HG03039 (cell line): ENCODE measurements at regions not wholly inside any gene's neighbourhood (a gene's known extent, or its start where the extent isn't known, plus 50 kb on each side); places are given as distances from the start of the nearest gene placed in this dataset.

ENCODE experiments used
- ATAC-seq: cut with Tn5 transposase; IDR thresholded peaks from one replicate; pipeline ENCODE4 v1.9.1; 2021; ENCODE audit warnings: mild to moderate bottlenecking, moderate library complexity; ENCODE audit not compliant: unreplicated experiment

DNA sequence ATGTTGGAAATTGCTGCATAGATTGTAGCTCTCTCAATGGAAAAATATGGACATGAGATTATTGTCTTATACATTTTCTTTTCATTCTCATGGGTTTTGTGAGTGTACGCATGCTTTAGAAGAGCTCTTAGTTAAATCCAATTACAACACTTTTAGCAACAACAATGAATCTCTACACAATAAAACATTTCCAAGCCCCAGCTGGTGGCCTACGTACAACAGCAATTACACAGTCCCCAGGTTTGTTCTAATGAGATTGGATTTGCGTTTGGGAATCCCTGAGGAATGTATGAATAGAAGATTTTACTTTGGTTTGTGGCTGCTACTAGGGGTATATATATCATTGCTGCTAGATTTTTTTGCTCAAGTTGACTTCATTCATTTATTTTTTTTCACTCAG lies 98.6 kb downstream of the FHDC1 start:
- no peak for ATAC-seq

DNA sequence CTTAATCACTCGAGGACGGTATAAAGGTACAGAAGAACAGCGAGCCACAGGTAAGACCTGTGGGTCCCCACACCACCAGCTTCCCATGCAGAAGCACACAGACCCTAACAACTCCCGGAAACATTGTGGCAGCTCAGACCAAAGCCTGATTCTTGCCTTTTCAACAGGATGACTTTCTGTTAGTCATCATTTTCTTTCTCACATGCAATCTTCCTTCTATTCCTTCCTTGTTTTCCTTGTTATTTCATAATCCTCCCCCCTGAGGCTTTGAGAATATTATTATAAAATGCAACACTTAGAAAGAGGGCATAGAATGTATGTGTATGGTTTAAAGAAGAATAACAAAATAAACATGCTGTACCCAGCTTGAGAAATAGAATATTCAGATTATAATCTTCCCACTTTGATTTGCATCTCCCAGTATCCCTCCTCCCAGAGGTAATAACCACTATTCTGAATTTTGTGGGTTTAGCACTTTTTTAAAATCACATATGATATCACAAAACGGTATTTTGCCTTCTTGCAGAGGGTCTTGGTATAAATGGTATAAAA lies 100.9 kb downstream of the FHDC1 start:
- no peak for ATAC-seq

DNA sequence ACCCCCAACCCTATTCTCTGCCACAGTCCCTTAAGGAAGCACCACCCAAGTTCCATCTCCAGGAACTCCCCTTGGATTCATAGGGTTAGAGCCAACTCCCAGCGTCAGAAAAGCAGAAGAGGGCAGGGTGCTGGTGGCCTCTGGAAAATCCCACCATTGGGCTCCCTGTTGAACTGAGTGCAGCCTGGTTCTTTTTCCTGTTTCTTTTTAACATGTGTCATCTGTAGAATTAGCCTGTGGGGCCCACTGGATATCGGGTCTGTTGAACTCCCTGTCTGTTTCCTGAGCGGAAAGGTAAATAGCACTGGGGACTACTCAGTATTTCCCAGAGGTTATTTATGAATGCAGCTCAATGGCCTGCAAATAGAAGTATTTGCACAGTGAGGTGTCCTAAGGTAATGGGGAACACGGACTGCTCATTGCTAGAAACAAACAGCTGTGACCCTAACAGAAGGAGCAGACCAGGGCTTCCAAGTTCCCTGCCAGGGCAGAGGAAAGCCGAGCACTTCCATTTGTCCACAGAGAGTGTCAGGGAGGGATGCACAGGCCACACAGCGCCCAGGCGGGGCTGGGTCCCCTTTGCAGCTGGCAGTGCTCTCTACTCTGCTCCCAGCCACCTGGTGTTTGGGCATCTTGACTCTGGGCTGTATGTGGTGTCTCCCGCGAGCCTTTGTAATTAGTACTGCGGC lies 102.6 kb downstream of the FHDC1 start:
- no peak for ATAC-seq

DNA sequence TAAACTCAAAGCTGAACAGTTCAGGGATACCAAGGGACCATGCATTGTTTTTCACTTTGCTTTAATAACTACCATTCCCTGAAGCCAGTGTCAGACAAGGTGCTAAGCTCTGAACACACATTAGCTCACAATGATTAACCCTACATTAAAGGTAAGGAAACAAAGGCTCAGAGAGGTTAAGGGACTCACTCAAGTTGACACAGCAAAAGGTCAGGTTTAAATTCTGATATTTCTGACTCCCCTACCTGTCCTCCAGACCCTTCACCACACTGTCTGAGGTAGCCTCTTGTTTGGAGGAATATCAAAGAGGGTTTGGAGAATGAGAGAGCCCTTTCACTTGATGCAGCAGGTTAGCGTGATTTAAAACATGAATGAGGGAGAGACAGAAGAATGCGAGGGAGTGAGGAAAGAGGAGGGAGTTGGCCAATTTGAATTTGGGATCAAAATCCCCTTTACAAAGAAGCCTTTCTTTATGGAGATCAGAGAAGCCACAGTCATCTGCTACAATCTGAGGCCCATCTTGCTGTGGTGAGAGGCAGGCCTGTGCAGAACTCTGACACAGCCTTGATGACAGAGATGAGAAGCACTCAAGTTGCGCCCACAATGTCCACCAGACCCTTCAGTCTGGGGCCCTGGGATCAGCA lies 103.5 kb downstream of the FHDC1 start:
- no peak for ATAC-seq

DNA sequence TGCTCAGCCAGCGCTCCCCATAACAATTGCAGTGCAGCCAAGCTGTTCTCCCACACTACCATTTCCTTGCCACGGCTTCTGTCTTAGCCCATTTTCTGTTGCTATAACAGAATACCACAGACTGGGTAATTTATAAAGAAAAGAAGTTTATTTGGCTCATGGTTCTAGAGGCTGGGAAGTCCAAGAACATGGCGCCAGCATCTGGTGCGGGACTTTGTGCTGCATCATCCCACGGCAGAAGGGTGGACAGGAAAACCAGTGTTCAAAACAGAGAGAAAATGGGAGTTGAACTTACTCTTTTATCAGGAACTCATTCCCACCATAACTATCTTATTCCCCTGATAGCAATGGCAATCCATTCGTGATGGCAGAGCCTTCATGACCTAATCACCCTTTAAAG lies 104.6 kb downstream of the FHDC1 start:
- ATAC-seq: no peak

DNA sequence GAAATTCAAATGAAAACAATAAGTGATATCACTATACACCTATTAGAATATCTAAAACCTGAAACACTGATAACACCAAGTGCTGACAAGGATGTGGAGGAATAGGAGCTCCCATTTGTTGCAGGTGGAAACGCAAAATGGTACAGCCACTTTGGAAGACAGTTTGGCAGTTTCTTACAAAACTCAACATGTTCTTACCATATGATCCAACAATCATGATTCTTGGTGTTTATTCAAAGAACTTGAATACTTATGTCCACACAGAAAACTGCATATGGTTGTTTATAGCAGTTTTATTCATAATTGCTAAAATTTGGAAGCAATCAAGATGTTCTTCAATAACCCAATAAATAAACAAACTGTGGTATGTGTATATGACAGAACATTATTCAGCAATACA lies 107.9 kb downstream of the FHDC1 start:
- ATAC-seq: no peak

DNA sequence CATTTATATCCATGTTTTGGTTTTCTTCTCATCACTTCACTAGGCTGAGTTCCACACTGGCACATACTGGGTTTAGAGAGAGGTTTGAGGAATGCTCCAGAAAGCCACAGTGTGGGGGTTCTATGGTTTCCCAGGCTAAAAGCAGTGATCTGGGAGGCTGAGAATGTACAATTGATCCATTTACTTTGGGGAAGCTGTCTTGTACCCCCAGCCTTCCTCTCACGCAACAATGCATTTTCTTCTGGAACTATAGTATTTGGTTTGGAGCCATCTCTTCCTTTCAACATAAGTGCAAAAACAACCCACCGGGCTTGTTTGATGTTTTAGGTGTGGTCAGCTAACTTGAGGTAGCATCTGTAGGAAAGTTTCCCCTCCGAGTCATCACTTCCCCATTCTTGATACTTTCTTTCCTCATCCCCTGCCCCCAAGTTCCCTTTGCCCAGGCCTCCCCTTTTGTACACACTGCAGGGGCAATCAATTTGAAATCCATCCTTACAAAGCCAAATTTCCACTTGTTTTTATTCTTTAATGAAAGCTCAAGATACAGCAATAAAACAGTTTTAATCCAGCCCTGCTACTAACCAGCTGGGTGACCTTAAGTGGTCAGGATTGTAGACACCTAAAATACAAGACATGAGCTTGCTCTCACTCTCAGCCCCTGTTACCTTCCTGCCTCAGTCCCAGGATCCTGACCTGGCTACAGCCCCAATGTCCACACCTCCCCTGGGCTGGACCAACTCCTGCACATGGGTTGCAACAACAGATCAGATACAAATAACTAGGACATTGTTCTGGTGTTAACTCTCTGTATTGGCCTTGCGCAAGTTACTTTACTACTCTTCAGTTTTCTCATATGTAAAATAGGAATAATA lies 109.2 kb downstream of the FHDC1 start:
- ATAC-seq: no peak

DNA sequence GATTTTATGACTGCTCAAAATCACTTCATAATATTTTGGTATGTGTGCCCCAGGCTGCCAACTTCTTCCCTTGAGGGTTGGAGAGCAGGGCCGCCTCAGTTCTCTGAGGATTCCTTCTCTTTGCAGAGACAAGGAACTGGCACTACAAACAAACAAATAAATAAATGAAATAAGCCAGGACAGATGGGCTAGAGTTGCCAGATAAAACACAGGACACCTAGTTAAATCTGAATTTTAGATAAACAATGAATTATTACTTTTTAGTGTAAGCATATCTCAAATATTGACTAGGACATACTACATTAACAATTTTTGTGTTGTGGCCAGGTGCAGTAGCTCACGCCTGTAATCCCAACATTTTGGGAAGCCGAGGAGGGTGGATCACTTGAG lies 122.5 kb downstream of the FHDC1 start:
- ATAC-seq: no peak

DNA sequence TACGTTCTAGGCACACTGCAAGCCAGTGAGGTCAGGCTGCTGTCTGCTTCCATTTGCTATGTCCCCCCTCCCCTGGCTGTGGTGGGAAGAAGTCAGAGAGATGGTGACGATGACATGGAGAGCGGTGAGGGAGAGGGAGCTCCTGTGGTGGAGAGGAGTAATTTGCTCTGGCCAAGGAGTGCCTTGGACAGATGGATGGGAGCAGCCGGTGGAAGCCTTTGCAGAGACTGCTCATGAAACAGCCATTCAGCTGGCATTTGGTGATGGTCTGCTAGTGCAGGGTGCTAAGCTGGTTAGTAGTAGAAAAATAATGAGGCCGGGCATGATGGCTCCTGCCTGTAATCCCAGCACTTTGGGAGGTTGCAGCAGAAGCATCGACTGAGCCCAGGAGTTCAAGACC lies 124.1 kb downstream of the FHDC1 start:
- ATAC-seq: no peak

DNA sequence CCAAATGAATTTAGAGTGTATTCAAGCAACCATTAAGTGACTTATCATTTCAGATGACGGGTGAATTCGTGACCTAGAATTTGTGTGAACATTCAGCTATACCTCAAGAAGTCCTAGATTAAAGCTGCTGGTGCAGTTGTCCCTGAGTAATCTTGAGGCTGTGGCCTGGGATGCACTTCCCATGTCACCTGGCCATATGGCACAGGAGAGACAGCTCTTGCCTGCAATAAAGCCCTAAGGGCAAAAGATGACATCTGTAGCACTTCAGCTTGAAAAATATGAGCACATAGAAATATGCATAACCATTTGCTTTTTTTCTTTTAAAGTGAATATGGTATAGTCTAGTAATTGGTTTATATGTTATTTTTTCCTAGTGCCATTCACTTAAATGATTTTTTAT lies 125.8 kb downstream of the FHDC1 start:
- ATAC-seq: no peak

DNA sequence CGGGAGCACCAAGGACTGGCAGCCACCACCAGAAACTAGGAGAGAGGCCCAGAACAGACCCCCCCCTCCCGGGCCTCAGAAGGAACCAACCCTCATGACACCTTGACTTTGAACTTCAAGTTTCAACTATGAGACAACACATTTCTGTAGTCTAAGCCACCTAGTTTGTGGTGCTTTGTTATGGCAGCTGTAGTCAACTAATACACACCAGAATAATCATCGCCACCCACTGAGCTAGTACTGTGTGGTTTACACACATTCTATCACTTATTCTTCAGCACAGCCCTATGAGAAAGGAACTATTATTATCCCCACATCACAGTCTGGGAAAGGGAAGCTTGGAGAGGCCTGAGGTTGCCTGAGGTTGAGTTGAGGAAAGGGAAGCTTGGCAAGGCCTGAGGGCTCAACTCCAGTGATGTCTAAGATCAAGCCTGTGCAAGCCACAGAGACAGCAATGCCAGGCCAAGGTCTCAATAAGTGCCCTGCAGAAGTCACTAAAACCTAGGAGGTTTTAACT lies 126.6 kb downstream of the FHDC1 start:
- no peak for ATAC-seq

DNA sequence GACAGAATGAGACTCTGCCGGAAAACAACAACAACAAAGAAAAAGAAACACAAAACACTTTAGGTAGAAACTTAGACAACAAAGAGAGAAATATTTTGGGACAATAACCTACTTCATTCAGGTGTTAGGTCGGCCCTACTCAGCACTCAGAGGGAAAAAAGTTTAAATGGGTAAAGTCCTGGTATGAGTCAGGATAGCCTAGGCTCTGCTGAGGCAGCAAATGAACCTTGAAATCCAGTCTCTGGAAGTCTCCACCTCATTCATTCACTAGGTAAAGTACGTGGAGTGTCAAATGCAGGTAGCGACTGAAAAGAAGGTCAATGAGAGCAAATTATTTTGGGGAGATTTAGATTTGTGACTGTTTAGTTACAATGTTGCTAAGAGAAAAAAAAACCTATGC lies 127.4 kb downstream of the FHDC1 start:
- ATAC-seq: no peak

DNA sequence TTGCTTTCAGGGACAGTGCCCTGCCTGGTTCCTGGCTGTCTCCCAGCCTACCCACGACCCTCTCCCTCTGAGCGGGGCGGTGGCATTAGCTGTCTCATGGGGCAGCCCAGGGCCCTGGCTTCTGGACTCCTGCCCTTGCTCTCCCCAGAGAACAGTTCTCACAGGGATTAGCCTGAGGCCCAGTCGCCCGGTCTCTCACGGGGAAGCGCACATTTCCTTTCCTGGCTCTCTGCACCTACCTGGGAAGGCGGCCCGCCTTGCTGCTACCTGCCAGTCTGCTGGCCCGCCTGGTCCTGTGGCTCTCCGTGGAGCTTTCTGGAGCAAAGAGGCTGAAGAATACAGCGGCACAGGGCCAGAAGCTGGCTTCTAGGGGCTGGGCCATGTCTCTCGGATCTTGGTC lies 128.4 kb downstream of the FHDC1 start:
- no peak for ATAC-seq

DNA sequence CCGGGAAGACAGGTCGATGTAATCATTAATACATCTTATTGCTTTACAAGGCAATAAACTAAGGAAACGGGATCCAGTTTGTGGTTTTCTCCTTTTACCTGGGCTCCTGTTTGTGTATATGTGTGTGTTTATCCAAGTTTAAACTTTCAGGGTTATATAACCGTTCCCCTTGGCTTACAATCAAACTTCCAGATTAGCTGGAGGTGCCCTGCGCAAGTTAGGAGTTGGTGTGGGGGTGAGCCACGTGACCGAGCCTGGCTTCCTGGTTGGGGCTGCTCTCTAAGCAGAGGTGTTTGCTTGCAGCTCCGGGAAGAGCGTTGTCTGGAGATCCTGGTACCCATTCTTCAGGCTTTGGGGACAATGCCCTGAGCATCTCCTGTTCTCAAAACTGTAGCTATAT lies 129.2 kb downstream of the FHDC1 start:
- no peak for ATAC-seq

DNA sequence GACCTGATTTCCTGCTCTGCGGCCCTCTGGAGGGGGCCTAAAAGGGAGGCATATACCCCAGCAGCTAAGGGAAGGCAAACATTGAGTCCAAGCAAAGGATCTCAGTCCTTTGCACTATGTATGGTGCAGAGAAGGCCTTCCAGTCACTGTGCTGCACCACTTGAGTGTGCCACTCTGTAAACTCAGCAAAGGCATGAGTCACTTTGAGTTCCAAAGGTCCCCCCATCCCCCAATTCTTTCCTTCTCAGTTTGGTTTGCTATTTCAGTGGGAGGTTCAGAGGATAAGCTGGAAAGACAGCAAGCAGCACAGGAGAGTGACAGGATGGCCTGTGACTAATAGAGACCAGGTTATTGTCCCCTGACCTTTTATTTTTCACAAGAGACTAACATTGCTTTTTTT lies 131.3 kb downstream of the FHDC1 start:
- ATAC-seq: no peak

DNA sequence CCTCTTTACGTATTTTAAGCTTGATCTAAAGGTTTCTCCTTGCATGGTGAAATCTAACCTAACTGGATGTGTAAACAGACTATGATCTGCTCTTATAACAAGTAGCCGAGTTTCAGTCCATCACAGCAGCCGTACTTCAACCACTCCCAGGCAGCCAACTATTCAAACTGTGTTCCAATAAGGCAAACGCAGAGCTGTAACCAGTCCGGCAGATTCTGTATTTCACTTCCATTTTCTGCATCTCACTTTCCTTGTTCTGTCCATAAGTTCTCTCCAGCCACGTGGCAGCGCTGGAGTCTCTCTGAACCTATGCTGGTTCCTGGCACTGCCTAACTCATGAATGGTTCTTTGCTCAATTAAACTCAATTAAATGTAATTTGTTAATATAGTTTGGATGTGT lies 132.6 kb downstream of the FHDC1 start:
- ATAC-seq: no peak

DNA sequence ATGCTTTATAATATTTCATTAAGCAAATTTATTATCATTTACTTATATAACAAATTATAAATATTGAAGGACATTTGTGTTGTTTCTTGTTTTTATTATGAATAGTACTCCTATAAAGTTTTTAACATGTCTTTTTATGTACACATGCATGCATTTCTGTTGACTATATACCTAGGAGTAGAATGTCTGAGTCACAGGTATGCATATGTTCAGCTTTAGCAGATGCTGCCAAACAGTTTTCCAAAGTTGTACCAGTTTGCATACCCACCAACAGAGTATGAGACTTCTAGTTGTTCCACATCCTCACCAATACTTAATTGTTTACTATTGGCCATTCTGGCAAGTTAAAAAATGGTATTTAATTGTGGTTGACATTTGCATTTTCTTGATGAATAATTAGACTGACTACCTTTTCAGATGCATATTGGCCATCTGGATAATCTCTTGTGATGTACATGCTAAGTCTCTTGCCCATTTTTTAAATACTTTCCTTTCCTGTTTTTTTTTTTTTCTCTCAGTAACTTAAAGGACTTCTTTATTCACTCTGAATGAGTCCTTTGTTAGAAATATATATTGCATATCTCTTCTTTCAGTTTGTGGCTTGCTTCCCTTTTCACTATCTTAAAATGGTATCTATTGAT lies 132.2 kb upstream of the TRIM2 start:
- ATAC-seq: no peak

DNA sequence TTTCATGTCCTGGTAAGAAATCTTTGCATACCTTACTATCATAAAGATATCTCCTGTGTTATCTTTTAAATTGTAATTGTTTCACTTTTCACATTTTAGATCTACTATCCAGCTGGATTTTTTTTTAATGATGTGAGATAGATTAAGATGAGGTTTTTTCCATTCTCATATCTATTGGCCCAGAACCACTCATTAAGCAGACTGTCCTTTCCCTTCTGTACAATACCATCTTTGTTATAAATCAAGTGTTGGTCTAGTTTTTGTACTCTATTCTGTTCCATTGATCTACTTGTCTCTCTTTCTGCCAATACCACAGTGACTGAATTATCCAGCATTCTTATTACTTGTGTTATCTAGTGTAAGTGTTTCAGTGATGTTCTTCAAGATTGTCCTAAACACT lies 131.6 kb upstream of the TRIM2 start:
- no peak for ATAC-seq

DNA sequence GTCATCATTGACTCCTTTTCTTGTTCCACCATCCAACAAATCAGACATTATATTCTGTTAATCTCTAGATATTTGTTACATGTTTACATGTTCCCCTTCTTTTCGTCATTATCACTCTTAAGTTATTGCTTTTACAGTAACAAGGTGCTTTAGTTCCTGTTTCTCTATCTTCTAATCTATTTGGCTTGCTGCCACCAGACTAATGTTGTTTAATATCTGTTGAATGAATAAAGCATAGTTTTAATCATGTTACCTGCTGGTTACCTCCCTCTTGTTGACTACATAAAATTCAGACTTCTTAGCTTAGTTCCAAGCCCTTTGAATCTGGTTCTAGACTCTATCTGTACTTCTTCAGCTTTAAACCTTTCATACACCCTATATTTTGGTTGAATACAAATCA lies 129.8 kb upstream of the TRIM2 start:
- ATAC-seq: no peak

DNA sequence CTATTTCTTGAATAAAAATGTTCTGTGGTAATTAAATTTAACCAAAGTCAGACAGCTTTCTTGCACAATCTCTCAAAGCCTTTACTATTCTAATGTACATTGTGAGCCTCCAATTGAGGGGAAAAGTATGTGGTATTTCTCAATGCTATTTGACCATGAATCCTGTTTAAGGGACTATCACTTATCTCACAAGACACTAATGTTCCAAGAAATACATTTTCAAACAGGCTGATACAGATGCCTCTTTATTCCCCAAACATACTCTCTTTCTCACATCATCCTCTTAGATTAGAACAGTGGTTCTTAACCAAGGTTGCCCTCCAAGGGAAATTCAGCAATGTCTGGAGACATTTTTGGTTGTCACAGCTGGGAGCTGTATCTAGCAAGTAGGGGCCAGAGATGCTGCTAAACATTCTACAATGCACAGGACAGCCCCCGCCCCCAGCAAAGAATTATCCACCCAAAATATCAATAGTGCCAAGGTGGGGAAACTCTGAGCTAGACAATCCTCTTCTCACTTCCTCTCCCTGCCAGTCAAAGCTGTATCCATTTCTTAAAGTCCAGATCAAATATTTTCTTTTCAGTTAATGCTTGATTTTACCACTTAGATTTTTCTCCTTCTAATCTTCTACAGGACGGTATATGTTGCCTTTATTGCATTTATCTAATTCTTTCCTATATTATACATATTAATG lies 129.2 kb upstream of the TRIM2 start:
- ATAC-seq: no peak
